ENCODE measurements at regions not wholly inside any gene's neighbourhood (a gene's known extent, or its start where the extent isn't known, plus 50 kb on each side); places are given as distances from the start of the nearest gene placed in this dataset.

DNA sequence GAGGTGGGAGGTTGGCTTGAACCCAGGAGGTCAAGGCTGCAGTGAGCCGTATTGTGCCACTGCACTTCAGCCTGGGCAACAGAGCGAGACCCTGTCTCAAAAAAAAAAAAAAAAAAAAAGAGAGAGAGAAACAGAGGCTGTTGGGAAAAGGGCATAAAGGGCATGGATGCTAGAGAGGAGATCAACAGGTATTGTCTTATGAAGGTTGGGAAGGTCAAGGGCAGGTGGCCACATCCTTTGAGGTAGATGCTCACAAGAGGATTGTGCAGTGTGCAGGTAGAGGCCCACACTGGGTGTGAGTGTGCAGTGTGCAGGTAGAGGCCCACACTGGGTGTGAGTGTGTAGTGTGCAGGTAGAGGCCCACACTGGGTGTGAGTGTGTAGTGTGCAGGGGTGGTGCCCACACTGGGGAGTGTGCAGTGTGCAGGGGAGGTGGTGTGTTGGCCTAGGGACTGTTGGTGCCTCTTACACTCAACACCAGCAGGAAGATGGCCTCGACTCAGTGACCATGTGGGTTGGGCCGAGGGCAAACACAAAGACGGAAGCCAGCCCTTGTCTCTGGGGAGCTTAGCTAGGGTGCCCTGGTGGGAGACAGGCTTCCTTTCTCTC lies 404.9 kb upstream of the TNRC6C start:
- Histone ChIP-seq H3K27ac (ENCODE audit: low read depth in 1 of 2, low read length in 2 of 2) (no peak overlapping the region), H3K9me3 (ENCODE audit: control insufficient read depth in 4 of 4, low read length in 3 of 4) (no peaks in the 10 kb centered on the region), H3K27me3 (ENCODE audit: control insufficient read depth in 4 of 4, insufficient read depth in 4 of 4, low read length in 3 of 4) (peaks cover 0 to 5% (median 0%) of the 10 kb centered on the region in 4 donors), H3K4me3 (ENCODE audit: low read depth in 1 of 3, low read length in 3 of 3) (no peak overlapping the region), H3K4me1 (ENCODE audit: control insufficient read depth in 4 of 4, insufficient read depth in 4 of 4, low read length in 3 of 4) (no peaks in the 10 kb centered on the region), H3K36me3 (ENCODE audit: control insufficient read depth in 4 of 4, insufficient read depth in 3 of 4, low read depth in 1 of 4, low read length in 3 of 4) (no peaks in the 10 kb centered on the region), H3K9ac (ENCODE audit: low read depth in 1 of 2, low read length in 2 of 2) (no peak overlapping the region)
- TF ChIP-seq RXRA (IDR thresholded peaks at IDR 0.05) (no peak), FOXA1 (IDR thresholded peaks at IDR 0.05) (no peak), YY1 (IDR thresholded peaks at IDR 0.05) (no peak), RAD21 (IDR thresholded peaks at IDR 0.05) (no peak)
- WGBS = 86% methylated on average over 5 of the region's 5 CpGs
- no peak for DNase-seq (ENCODE audit: low spot score)

DNA sequence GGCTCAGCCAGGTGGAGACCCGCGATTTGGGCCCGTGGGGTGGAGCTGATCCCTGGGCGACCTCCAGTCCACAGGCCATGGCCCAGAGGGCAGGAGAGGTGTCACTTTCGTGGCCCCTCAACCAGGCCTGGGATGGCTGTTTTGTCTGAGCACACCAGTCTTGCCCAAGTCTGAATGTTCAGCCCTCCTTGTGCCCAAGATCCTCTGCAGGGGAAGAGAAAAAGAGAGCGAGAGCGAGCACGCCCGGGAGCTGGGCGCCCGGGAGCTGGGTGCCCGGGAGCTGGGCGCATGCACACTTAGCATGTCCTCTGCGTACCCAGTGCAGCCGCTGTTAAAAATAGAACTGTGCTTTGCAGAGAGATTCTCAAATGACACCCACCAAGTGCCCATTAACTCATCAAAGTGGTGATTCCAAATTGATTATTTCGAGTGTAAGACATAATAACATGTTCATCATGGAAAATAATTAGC lies 403.3 kb upstream of the TNRC6C start:
- no peak for DNase-seq (ENCODE audit: low spot score)
- WGBS = 84% methylated on average over 16 of the region's 16 CpGs

DNA sequence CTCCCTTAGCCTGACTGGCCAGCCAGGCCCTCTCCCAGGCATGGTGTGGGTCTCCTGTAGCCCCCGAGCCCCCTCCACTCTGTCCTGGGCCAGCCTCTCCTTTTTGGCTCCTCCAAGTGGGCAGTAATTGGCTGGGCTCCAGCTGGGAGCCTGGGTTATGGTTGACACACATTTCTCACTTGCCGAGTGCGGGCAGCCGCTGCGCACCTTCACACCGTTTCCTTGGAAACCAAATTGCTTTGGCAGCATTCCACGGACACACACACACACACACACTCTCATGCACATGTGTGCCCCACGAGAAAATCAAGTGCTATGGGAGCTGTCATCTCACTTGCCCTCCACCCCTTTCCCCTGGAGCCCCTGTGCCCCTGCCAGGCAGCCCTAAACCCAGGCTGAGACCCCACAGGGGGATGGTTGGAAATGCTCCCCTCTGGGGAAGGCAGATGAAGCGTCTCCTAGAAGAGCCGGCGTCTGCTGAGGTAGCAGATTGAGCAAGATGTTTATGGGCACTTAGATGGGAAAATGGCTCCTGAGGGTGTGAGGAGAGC lies 402.7 kb upstream of the TNRC6C start:
- no peak for DNase-seq (ENCODE audit: low spot score)
- Histone ChIP-seq H3K27ac (ENCODE audit: low read depth in 1 of 2, low read length in 2 of 2) (no peak overlapping the region), H3K4me1 (ENCODE audit: control insufficient read depth in 4 of 4, insufficient read depth in 4 of 4, low read length in 3 of 4) (no peaks in the 10 kb centered on the region), H3K9me3 (ENCODE audit: control insufficient read depth in 4 of 4, low read length in 3 of 4) (no peaks in the 10 kb centered on the region), H3K9ac (ENCODE audit: low read depth in 1 of 2, low read length in 2 of 2) (no peak overlapping the region), H3K27me3 (ENCODE audit: control insufficient read depth in 4 of 4, insufficient read depth in 4 of 4, low read length in 3 of 4) (peaks cover 0 to 6% (median 0%) of the 10 kb centered on the region in 4 donors), H3K36me3 (ENCODE audit: control insufficient read depth in 4 of 4, insufficient read depth in 3 of 4, low read depth in 1 of 4, low read length in 3 of 4) (no peaks in the 10 kb centered on the region), H3K4me3 (ENCODE audit: low read depth in 1 of 3, low read length in 3 of 3) (no peak overlapping the region)
- 32% methylated on average over 11 of the region's 11 CpGs for WGBS
- TF ChIP-seq, protein P1, sequence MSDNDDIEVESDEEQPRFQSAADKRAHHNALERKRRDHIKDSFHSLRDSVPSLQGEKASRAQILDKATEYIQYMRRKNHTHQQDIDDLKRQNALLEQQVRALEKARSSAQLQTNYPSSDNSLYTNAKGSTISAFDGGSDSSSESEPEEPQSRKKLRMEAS (IDR thresholded peaks at IDR 0.05) = no peak
- TF ChIP-seq SP1 (IDR thresholded peaks at IDR 0.05) (no peak), TAF1 (conservative IDR thresholded peaks at IDR 0.05) (no peak), HNF4A (conservative IDR thresholded peaks at IDR 0.05) (no peak), GABPA (IDR thresholded peaks at IDR 0.05 in 1 of 2, conservative IDR thresholded peaks at IDR 0.05 in 1 of 2) (no peak), JUND (IDR thresholded peaks at IDR 0.05) (no peak), FOXA1 (IDR thresholded peaks at IDR 0.05) (no peak)
- TF ChIP-seq, protein P2, sequence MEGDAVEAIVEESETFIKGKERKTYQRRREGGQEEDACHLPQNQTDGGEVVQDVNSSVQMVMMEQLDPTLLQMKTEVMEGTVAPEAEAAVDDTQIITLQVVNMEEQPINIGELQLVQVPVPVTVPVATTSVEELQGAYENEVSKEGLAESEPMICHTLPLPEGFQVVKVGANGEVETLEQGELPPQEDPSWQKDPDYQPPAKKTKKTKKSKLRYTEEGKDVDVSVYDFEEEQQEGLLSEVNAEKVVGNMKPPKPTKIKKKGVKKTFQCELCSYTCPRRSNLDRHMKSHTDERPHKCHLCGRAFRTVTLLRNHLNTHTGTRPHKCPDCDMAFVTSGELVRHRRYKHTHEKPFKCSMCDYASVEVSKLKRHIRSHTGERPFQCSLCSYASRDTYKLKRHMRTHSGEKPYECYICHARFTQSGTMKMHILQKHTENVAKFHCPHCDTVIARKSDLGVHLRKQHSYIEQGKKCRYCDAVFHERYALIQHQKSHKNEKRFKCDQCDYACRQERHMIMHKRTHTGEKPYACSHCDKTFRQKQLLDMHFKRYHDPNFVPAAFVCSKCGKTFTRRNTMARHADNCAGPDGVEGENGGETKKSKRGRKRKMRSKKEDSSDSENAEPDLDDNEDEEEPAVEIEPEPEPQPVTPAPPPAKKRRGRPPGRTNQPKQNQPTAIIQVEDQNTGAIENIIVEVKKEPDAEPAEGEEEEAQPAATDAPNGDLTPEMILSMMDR (IDR thresholded peaks at IDR 0.05; ENCODE audit: low read depth, low read length, missing input control) = no peak
- TF ChIP-seq, protein P3, sequence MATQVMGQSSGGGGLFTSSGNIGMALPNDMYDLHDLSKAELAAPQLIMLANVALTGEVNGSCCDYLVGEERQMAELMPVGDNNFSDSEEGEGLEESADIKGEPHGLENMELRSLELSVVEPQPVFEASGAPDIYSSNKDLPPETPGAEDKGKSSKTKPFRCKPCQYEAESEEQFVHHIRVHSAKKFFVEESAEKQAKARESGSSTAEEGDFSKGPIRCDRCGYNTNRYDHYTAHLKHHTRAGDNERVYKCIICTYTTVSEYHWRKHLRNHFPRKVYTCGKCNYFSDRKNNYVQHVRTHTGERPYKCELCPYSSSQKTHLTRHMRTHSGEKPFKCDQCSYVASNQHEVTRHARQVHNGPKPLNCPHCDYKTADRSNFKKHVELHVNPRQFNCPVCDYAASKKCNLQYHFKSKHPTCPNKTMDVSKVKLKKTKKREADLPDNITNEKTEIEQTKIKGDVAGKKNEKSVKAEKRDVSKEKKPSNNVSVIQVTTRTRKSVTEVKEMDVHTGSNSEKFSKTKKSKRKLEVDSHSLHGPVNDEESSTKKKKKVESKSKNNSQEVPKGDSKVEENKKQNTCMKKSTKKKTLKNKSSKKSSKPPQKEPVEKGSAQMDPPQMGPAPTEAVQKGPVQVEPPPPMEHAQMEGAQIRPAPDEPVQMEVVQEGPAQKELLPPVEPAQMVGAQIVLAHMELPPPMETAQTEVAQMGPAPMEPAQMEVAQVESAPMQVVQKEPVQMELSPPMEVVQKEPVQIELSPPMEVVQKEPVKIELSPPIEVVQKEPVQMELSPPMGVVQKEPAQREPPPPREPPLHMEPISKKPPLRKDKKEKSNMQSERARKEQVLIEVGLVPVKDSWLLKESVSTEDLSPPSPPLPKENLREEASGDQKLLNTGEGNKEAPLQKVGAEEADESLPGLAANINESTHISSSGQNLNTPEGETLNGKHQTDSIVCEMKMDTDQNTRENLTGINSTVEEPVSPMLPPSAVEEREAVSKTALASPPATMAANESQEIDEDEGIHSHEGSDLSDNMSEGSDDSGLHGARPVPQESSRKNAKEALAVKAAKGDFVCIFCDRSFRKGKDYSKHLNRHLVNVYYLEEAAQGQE (IDR thresholded peaks at IDR 0.05) = no peak
- TF ChIP-seq, protein P4, sequence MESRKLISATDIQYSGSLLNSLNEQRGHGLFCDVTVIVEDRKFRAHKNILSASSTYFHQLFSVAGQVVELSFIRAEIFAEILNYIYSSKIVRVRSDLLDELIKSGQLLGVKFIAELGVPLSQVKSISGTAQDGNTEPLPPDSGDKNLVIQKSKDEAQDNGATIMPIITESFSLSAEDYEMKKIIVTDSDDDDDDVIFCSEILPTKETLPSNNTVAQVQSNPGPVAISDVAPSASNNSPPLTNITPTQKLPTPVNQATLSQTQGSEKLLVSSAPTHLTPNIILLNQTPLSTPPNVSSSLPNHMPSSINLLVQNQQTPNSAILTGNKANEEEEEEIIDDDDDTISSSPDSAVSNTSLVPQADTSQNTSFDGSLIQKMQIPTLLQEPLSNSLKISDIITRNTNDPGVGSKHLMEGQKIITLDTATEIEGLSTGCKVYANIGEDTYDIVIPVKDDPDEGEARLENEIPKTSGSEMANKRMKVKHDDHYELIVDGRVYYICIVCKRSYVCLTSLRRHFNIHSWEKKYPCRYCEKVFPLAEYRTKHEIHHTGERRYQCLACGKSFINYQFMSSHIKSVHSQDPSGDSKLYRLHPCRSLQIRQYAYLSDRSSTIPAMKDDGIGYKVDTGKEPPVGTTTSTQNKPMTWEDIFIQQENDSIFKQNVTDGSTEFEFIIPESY (IDR thresholded peaks at IDR 0.05) = no peak

More for the DNA sequence above, 403.3 kb upstream of the TNRC6C start:
- TF ChIP-seq, protein P2 (IDR thresholded peaks at IDR 0.05; ENCODE audit: low read depth, low read length, missing input control) = no peak
- TF ChIP-seq RXRA (IDR thresholded peaks at IDR 0.05) = no peak
- TF ChIP-seq TAF1 (conservative IDR thresholded peaks at IDR 0.05) = no peak
- no peak for TF ChIP-seq RAD21 (IDR thresholded peaks at IDR 0.05)
- TF ChIP-seq, protein P1 (IDR thresholded peaks at IDR 0.05) = no peak
- no peak for TF ChIP-seq NR2F2 (IDR thresholded peaks at IDR 0.05)
- TF ChIP-seq HNF4G (IDR thresholded peaks at IDR 0.05) = no peak
- Histone ChIP-seq H3K9ac (ENCODE audit: low read depth in 1 of 2, low read length in 2 of 2) (no peak overlapping the region), H3K36me3 (ENCODE audit: control insufficient read depth in 4 of 4, insufficient read depth in 3 of 4, low read depth in 1 of 4, low read length in 3 of 4) (no peaks in the 10 kb centered on the region), H3K9me3 (ENCODE audit: control insufficient read depth in 4 of 4, low read length in 3 of 4) (no peaks in the 10 kb centered on the region), H3K4me1 (ENCODE audit: control insufficient read depth in 4 of 4, insufficient read depth in 4 of 4, low read length in 3 of 4) (no peaks in the 10 kb centered on the region), H3K4me3 (ENCODE audit: low read depth in 1 of 3, low read length in 3 of 3) (no peak overlapping the region), H3K27ac (ENCODE audit: low read depth in 1 of 2, low read length in 2 of 2) (no peak overlapping the region), H3K27me3 (ENCODE audit: control insufficient read depth in 4 of 4, insufficient read depth in 4 of 4, low read length in 3 of 4) (peaks cover 0 to 6% (median 0%) of the 10 kb centered on the region in 4 donors)

Data from liver (tissue), 8 donors.